Activated T-cell treated with anti-CD3 and anti-CD28 coated beads, Interleukin-2, amount 50 U/mL, for 72 hours (primary cell): ENCODE measurements at regions not wholly inside any gene's neighbourhood (a gene's known extent, or its start where the extent isn't known, plus 50 kb on each side); places are given as distances from the start of the nearest gene placed in this dataset.

ENCODE experiments used
- ATAC-seq, 2 donors: fragments of 150-1000 bp; cut with Tn5 transposase; replicated peaks in 1 of 2; 2 replicates each; pipeline ENCODE4 v1.10.0; 2021; ENCODE audit warnings: moderate library complexity in 2 of 2, mild to moderate bottlenecking in 1 of 2
- DNase-seq, 2 donors: peaks; one replicate each; pipeline ENCODE4 v3.0.0; 2021 to 2022; ENCODE audit warnings: mixed read lengths in 1 of 2
- H3K27ac Mint-ChIP-seq: one replicate; pipeline ENCODE4 v1.8.0; 2022; ENCODE audit warnings: mild to moderate bottlenecking, moderate library complexity, mixed read lengths
- H3K27me3 Mint-ChIP-seq: one replicate; pipeline ENCODE4 v1.8.0; 2022; ENCODE audit warnings: low read depth, mixed read lengths
- H3K36me3 Mint-ChIP-seq, 2 donors: one replicate each; pipeline ENCODE4 v1.8.0; 2022; ENCODE audit warnings: mixed read lengths in 2 of 2, mild to moderate bottlenecking in 1 of 2; ENCODE audit not compliant: insufficient read depth in 2 of 2
- H3K4me1 Mint-ChIP-seq: one replicate; pipeline ENCODE4 v1.8.0; 2022; ENCODE audit warnings: low read depth, mixed read lengths
- H3K4me3 Mint-ChIP-seq, 2 donors: one replicate each; pipeline ENCODE4 v1.8.0; 2022; ENCODE audit warnings: mild to moderate bottlenecking in 2 of 2, mixed read lengths in 2 of 2, moderate library complexity in 2 of 2
- H3K9me3 Mint-ChIP-seq, 2 donors: one replicate each; pipeline ENCODE4 v1.8.0; 2022; ENCODE audit warnings: mixed read lengths in 2 of 2

DNA sequence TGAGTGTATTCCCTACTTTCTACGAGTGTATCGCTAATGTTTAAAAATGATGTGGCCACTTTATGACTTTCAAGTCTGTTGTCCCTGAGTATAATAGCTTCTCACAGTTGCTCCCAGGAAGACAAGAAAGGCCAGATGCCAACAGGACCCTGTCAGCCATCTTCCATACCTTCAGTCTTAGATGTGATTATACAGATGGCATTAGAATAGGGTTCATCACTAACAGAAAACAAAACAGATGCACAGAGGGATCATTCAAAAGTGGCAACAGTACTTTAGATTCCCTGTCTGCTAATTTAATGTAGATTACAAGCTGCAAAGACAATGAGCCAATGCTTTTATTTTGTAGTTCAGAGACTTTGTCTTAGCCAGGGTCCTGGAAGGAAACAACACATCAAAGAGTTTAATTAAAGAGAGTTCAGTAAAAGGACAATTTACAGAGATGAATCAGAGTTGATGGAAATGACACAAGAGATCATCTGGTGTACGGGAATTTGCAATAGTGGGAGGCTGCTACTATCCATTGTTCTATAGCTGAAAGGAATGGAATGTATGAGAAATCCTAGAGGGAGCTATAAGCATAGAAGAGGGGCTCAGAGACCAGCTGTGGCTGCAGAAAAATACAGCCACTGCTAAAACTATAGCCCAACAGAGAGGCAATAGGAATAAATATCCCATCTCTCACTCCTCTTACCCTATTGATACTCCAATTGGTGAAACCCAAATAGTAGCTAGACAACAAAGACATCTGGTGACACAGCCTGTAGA is 393.7 kb upstream of the SMC2 start:
- Mint-ChIP-seq H3K27ac (no peak overlapping the region), H3K27me3 (no peaks in the 10 kb centered on the region), H3K9me3 (peaks cover 0 to 4% of the 10 kb centered on the region in 2 donors), H3K4me3 (no peak overlapping the region), H3K36me3 (no peaks in the 10 kb centered on the region), H3K4me1 (no peaks in the 10 kb centered on the region)
- ATAC-seq (no peak), DNase-seq (no peak)

DNA sequence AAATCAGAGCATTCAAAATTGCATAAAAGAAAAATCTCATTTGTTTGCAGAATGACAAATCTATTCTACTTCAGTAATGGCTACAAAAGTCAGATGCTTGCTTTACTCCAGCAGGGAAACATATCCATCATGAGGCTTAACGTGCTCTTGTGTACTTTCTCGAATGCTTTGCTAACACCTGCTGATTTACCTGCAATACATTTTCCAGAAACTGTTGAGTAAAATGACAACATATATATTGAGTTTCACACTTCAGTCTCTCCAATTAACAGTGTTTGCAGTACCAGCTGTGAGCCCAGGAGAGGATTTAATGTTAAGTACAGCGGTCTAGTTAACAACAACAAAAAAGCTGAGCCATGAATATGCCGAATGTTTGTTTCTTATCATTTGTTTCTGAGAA is 391.5 kb upstream of the SMC2 start:
- H3K36me3 Mint-ChIP-seq = no peaks in the 10 kb centered on the region
- DNase-seq (no peak), ATAC-seq (no peak)
- H3K27me3 Mint-ChIP-seq = no peaks in the 10 kb centered on the region
- no peak overlapping the region for H3K27ac Mint-ChIP-seq
- H3K4me1 Mint-ChIP-seq = no peaks in the 10 kb centered on the region
- peaks cover 0 to 3% of the 10 kb centered on the region in 2 donors for H3K9me3 Mint-ChIP-seq
- no peak overlapping the region for H3K4me3 Mint-ChIP-seq

DNA sequence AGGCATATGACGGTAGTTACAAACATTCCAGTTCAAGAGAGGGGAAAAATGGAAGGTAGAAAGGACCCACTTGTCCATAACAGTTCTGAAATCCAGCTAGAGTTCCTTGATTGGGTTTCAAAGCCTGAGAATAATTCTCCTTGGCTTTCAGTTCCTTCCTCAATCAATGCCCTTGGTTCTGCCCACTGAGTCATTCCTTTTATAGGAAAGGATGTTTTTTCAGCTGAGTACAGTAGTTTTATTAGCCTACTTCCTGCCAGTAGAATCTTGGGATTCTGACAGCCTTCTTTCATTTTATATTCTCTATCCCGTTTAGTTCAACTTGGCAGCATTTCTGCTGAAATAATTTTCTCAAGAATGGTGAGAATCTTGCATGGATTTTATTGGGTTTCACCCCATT is 386.9 kb upstream of the SMC2 start:
- no peaks in the 10 kb centered on the region for H3K27me3 Mint-ChIP-seq
- no peaks in the 10 kb centered on the region for H3K4me1 Mint-ChIP-seq
- no peak overlapping the region for H3K4me3 Mint-ChIP-seq
- no peaks in the 10 kb centered on the region for H3K36me3 Mint-ChIP-seq
- no peak overlapping the region for H3K27ac Mint-ChIP-seq
- peaks cover 0 to 1% of the 10 kb centered on the region in 2 donors for H3K9me3 Mint-ChIP-seq
- DNase-seq (no peak), ATAC-seq (no peak)

DNA sequence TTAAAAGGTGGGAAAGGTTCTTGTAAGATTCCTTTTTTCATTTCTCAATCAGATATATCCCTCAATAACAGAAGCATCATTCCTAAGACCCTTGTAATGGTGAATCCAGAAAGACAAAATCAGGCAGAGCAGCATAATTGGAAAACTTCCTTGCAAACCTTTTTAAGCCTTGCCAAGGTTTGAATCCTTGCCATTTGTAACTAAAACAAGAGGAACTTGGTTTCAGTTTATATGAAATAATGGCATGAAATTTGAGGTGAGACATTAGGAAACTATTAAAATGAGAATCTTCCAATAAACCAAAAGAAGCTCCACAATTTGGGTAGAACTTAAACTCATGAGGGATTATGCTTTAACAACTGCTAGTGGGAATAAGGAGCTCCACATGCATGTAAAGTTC is 384.7 kb upstream of the SMC2 start:
- no peak for DNase-seq
- no peak overlapping the region for H3K27ac Mint-ChIP-seq
- H3K4me1 Mint-ChIP-seq = no peaks in the 10 kb centered on the region
- H3K36me3 Mint-ChIP-seq = no peaks in the 10 kb centered on the region
- ATAC-seq = no peak
- H3K4me3 Mint-ChIP-seq = no peak overlapping the region
- H3K9me3 Mint-ChIP-seq = peaks cover 0 to 1% of the 10 kb centered on the region in 2 donors
- no peaks in the 10 kb centered on the region for H3K27me3 Mint-ChIP-seq

DNA sequence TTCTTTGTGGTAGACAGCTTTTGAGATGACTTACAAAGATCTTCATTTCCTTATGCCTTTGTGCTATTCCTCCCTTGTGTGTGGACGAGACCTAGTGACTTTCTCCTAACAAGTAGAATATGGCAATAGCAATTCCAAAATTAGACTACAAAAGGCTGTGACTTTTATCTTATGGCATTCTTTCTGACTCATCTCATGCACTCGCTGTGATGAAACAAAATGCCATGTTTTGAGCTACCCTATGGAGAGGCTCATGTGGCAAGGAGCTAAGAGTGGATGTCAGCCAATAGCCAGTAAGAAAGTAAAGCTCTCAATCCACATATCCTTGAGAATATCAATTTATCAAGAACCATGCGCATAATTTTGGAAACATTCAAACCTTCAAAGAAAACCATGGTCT is 380.5 kb upstream of the SMC2 start:
- ATAC-seq = no peak
- no peak for DNase-seq
- Mint-ChIP-seq H3K4me3 (no peak overlapping the region), H3K27me3 (no peaks in the 10 kb centered on the region), H3K27ac (no peak overlapping the region), H3K36me3 (no peaks in the 10 kb centered on the region), H3K4me1 (no peaks in the 10 kb centered on the region), H3K9me3 (peaks cover 1 to 2% of the 10 kb centered on the region in 2 donors)

DNA sequence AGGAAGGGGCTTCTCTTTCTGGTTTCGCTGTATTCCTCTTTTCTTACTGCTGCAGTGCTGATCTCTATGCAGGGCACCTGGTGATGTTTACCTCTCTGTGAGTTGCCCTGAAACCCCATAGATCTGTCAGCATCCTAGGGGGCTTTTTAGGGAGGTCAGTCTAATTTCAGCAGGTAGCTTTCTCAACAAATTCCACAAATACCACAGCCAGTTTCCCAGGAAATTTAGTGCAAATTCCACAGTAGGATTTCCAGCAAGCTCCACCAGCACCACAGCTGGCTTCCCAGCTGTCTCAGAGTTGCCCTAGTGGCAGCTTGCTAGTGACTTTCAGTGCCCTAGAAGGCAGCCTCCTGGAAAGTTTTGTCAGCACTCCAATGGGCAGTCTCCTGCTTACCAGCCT is 379.1 kb upstream of the SMC2 start:
- no peak overlapping the region for H3K4me3 Mint-ChIP-seq
- H3K27ac Mint-ChIP-seq = no peak overlapping the region
- peaks cover 1 to 3% of the 10 kb centered on the region in 2 donors for H3K9me3 Mint-ChIP-seq
- DNase-seq (no peak), ATAC-seq (no peak)
- no peaks in the 10 kb centered on the region for H3K27me3 Mint-ChIP-seq
- no peaks in the 10 kb centered on the region for H3K4me1 Mint-ChIP-seq
- H3K36me3 Mint-ChIP-seq = no peaks in the 10 kb centered on the region

DNA sequence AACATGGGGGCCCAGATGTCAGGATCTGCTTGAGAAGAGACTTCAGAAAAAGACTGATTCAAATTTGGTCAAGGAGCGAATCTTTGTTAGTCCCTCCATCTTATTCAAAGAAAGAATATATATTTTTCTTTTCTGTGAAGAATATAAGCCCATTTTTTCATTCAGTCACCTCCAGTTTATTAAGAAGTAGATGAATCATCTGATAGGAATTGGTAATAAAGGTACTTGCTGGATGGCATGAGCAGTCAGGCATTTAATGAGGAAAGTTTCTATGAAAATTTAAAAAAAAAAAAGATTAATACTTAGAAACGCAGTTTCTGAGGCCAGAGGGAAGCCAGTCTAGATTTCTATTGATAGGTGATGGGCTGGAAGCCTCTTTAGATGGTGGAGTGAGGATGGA is 373.1 kb upstream of the SMC2 start:
- no peaks in the 10 kb centered on the region for H3K4me1 Mint-ChIP-seq
- no peak for DNase-seq

DNA sequence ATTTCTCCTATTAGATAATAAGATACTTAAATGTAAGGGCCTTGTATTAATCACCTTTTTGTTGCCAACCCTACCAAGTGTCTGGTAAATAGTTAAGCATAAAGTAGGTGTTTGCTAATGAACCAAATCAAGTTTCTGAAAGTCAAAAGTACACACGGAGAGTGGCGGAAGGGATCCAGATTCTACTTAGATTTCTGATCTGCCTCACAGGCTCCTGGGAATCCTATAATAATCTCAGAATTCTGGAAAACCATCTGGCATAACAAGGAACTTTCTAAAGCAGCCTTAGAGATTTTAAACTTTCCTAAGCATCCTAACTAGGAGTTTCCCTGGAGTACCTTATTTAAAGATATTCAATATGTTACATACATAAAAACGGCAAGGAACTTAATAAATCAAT is 363.2 kb upstream of the SMC2 start:
- H3K36me3 Mint-ChIP-seq = no peaks in the 10 kb centered on the region
- no peaks in the 10 kb centered on the region for H3K4me1 Mint-ChIP-seq
- ATAC-seq (no peak), DNase-seq (no peak)
- H3K27ac Mint-ChIP-seq = no peak overlapping the region
- no peak overlapping the region for H3K4me3 Mint-ChIP-seq
- no peaks in the 10 kb centered on the region for H3K27me3 Mint-ChIP-seq
- H3K9me3 Mint-ChIP-seq = no peaks in the 10 kb centered on the region

More for the DNA sequence above, 373.1 kb upstream of the SMC2 start:
- Mint-ChIP-seq H3K4me3 (no peak overlapping the region), H3K36me3 (no peaks in the 10 kb centered on the region), H3K27me3 (no peaks in the 10 kb centered on the region), H3K27ac (no peak overlapping the region), H3K9me3 (peaks cover 1 to 5% of the 10 kb centered on the region in 2 donors)
- ATAC-seq = no peak

DNA sequence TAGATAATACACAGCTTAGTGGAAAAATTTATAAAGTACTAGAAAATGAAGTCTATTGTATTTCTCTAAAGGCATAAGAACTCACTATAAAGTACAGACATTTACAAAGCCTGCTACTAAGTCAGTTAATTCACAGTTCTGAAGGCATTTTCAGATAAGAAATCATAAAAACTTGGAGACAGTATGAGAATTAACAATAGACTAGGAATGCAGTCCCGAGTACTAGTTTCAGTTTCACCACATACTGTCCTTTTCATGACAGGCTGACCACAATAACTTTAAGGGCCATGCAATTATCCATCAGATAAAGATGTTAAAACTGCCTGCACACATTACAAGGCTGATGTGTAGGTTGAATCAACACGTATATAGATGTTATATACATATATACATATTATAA is 362.6 kb upstream of the SMC2 start:
- Mint-ChIP-seq H3K27ac (no peak overlapping the region), H3K4me3 (no peak overlapping the region), H3K4me1 (no peaks in the 10 kb centered on the region), H3K27me3 (no peaks in the 10 kb centered on the region), H3K9me3 (no peaks in the 10 kb centered on the region), H3K36me3 (no peaks in the 10 kb centered on the region)
- ATAC-seq (no peak), DNase-seq (no peak)

DNA sequence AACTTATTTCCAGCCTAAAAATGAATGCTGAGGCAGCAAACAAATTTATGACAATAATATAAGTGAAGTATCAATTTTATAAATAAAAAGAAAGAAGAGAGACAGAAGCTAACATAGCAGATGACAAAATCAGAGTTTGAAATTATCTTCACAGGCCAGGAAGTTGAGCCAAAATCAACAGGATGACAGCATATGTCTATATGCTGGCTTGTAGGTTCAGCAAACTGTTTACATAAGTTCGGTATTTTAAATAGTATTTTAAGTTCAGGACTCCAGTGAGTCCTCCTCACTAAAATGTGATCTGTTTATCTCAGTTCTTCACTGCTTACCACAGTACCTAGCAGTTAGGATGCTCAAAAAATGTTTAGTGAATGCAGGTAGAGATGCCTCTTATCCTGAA is 359.6 kb upstream of the SMC2 start:
- DNase-seq (no peak), ATAC-seq (no peak)
- H3K36me3 Mint-ChIP-seq = no peaks in the 10 kb centered on the region
- no peak overlapping the region for H3K4me3 Mint-ChIP-seq
- no peaks in the 10 kb centered on the region for H3K9me3 Mint-ChIP-seq
- no peak overlapping the region for H3K27ac Mint-ChIP-seq
- H3K4me1 Mint-ChIP-seq = no peaks in the 10 kb centered on the region
- no peaks in the 10 kb centered on the region for H3K27me3 Mint-ChIP-seq

DNA sequence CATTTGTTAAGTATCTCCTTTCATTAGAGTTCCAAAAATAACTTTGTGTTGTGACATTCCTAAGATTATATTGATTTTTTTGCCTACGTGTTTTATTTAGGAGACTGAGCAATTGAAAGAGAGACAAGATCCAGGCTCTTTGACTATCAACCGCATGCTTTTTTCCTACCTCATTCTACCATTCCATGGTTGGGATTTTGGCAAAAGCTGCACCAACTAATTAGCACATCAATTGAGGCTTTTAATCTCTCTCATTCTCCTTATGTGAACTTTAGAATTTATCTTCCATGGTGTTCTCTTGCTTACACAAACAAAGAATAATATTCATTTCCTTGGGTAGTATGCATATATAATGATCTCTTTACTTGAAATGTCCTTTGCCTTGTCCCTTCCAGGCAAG is 338.7 kb upstream of the SMC2 start:
- H3K27me3 Mint-ChIP-seq = no peaks in the 10 kb centered on the region
- H3K4me1 Mint-ChIP-seq = no peaks in the 10 kb centered on the region
- ATAC-seq (no peak), DNase-seq (no peak)
- H3K36me3 Mint-ChIP-seq = no peaks in the 10 kb centered on the region
- H3K4me3 Mint-ChIP-seq = no peak overlapping the region
- peaks cover under 1 to 4% of the 10 kb centered on the region in 2 donors for H3K9me3 Mint-ChIP-seq
- H3K27ac Mint-ChIP-seq = no peak overlapping the region

DNA sequence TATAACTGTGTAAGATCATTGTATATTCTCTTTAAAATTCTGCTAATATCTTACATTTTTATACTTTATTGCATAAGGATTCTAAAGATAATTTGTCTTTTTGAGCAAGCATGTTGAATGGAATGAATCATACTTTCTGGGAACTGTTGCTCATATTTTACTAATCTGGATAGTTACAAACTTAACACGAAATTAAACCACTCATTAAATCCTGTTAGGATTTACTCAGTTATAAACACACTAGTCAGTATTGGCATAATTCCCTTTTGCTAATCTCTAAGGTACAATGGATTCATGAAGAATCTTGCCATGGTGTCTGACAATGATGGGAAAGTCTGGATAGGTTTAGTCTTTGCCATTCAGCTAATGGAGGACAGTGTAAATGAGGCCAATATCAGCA is 338.1 kb upstream of the SMC2 start:
- no peak for DNase-seq
- Mint-ChIP-seq H3K4me1 (no peaks in the 10 kb centered on the region), H3K27me3 (no peaks in the 10 kb centered on the region), H3K9me3 (peaks cover 1 to 4% of the 10 kb centered on the region in 2 donors), H3K36me3 (no peaks in the 10 kb centered on the region), H3K4me3 (no peak overlapping the region), H3K27ac (no peak overlapping the region)
- no peak for ATAC-seq

DNA sequence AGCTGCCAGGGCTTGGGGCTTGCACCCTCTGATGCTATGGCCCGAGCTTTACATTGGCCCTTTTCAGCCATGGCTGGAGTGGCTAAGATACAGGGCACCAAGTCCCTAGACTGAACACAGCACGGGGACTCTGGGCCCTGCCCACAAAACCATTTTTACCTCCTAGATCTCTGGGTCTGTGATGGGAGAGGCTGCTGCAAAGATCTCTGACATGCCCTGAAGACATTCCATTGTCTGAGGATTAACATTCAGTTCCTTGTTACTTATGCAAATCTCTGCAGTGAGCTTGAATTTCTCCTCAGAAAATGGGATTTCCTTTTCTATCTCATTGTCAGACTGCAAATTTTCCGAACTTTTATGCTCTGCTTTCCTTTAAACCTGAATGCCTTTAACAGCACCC is 337.0 kb upstream of the SMC2 start:
- Mint-ChIP-seq H3K27me3 (no peaks in the 10 kb centered on the region), H3K9me3 (peaks cover 1 to 4% of the 10 kb centered on the region in 2 donors), H3K36me3 (no peaks in the 10 kb centered on the region), H3K27ac (no peak overlapping the region), H3K4me3 (no peak overlapping the region), H3K4me1 (no peaks in the 10 kb centered on the region)
- ATAC-seq (no peak), DNase-seq (no peak)

DNA sequence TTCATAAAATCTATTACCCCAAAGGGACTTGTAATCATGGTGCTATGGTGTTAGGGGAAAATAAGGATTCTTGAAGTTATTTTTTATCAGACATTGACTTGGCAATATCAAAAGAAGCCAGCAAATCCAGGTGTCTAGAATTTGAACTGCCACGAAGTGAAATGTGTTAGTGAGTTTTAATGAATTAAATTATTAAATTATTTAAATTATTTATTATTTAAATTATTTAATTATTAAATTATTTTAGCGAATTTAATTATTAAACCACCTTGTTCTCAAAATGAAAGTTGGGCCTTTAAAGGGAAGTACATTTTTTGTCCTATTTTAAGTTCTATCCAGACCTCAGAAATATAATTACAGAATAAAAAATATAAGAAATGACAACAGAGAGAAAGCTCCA is 332.6 kb upstream of the SMC2 start:
- H3K36me3 Mint-ChIP-seq = no peaks in the 10 kb centered on the region
- H3K27ac Mint-ChIP-seq = no peak overlapping the region
- no peak for ATAC-seq
- DNase-seq = no peak
- no peaks in the 10 kb centered on the region for H3K4me1 Mint-ChIP-seq
- H3K4me3 Mint-ChIP-seq = no peak overlapping the region
- peaks cover 0 to 1% of the 10 kb centered on the region in 2 donors for H3K9me3 Mint-ChIP-seq
- H3K27me3 Mint-ChIP-seq = no peaks in the 10 kb centered on the region
